ENCODE measurements at regions not wholly inside any gene's neighbourhood (a gene's known extent, or its start where the extent isn't known, plus 50 kb on each side); places are given as distances from the start of the nearest gene placed in this dataset.

- no peak for TF ChIP-seq REST (IDR thresholded peaks at IDR 0.05; ENCODE audit: insufficient read depth in 1 of 2, low read depth in 2 of 2, low read length in 1 of 2)
- no peak for TF ChIP-seq CTCF (IDR thresholded peaks at IDR 0.05)
- no peak for TF ChIP-seq POLR2AphosphoS5 (IDR thresholded peaks at IDR 0.05; ENCODE audit: low read depth, low read length)
- no peak for TF ChIP-seq SIN3A (IDR thresholded peaks at IDR 0.05; ENCODE audit: borderline replicate concordance, insufficient read depth, low read depth, low read length)
- no peak for TF ChIP-seq TCF7L2 (IDR thresholded peaks at IDR 0.05; ENCODE audit: low read depth, low read length)
These were observed 1341.3 kb upstream of the LRRTM1 start for GRCh38 chr2:81645745-81646301.

Data from Panc1 (cell line).